Osteocyte (in vitro differentiated cells): ENCODE measurements at regions not wholly inside any gene's neighbourhood (a gene's known extent, or its start where the extent isn't known, plus 50 kb on each side); places are given as distances from the start of the nearest gene placed in this dataset.

Experiments
- DNase-seq: peaks from one replicate; pipeline ENCODE4 v3.0.0; 2021; ENCODE audit warnings: mixed read lengths; ENCODE audit not compliant: unreplicated experiment; ENCODE audit errors: extremely low spot score
- H3K27ac Mint-ChIP-seq: one replicate; pipeline ENCODE4 v1.8.0; 2021; ENCODE audit warnings: mild to moderate bottlenecking, mixed read lengths; ENCODE audit not compliant: unreplicated experiment
- H3K27me3 Mint-ChIP-seq: one replicate; pipeline ENCODE4 v1.8.0; 2021; ENCODE audit warnings: mixed read lengths; ENCODE audit not compliant: unreplicated experiment
- H3K36me3 Mint-ChIP-seq: one replicate; pipeline ENCODE4 v1.8.0; 2021; ENCODE audit warnings: mixed read lengths; ENCODE audit not compliant: unreplicated experiment
- H3K4me1 Mint-ChIP-seq: one replicate; pipeline ENCODE4 v1.8.0; 2021; ENCODE audit warnings: mixed read lengths; ENCODE audit not compliant: unreplicated experiment
- H3K4me3 Mint-ChIP-seq: one replicate; pipeline ENCODE4 v1.8.0; 2021; ENCODE audit warnings: mild to moderate bottlenecking, moderate library complexity, mixed read lengths; ENCODE audit not compliant: unreplicated experiment
- H3K9me3 Mint-ChIP-seq: one replicate; pipeline ENCODE4 v1.8.0; 2021; ENCODE audit warnings: mixed read lengths; ENCODE audit not compliant: unreplicated experiment
- CTCF ChIP-seq: fragments of 200-600 bp; sonication (generic); IDR thresholded peaks from 2 replicates; pipeline ENCODE4 v1.5.0; 2021; ENCODE audit warnings: antibody characterized with exemption, mild to moderate bottlenecking, moderate library complexity

- H3K36me3 Mint-ChIP-seq, result no peaks in the 10 kb centered on the region
- DNase-seq, result no peak
- H3K4me1 Mint-ChIP-seq, result no peaks in the 10 kb centered on the region
- no peak overlapping the region for H3K4me3 Mint-ChIP-seq
- no peaks in the 10 kb centered on the region for H3K27me3 Mint-ChIP-seq
- no peak overlapping the region for H3K27ac Mint-ChIP-seq
- no peak for TF ChIP-seq CTCF
- H3K9me3 Mint-ChIP-seq, result peaks cover 35% of the 10 kb centered on the region
These were observed 445.5 kb downstream of the HAPSTR1 start for GRCh38 chr16:9536905-9537304.

- Mint-ChIP-seq H3K27me3 (no peaks in the 10 kb centered on the region), H3K27ac (no peak overlapping the region), H3K9me3 (peaks cover 46% of the 10 kb centered on the region), H3K4me3 (no peak overlapping the region), H3K36me3 (no peaks in the 10 kb centered on the region), H3K4me1 (no peaks in the 10 kb centered on the region)
- no peak for TF ChIP-seq CTCF
- DNase-seq, result no peak
These were observed 447.9 kb downstream of the HAPSTR1 start for GRCh38 chr16:9539346-9539745.

GRCh38 chr16:9541723-9542122 lies 450.3 kb downstream of the HAPSTR1 start:
- H3K27ac Mint-ChIP-seq, result no peak overlapping the region
- H3K4me1 Mint-ChIP-seq, result no peaks in the 10 kb centered on the region
- TF ChIP-seq CTCF, result no peak
- no peaks in the 10 kb centered on the region for H3K36me3 Mint-ChIP-seq
- no peak overlapping the region for H3K4me3 Mint-ChIP-seq
- no peaks in the 10 kb centered on the region for H3K27me3 Mint-ChIP-seq
- peaks cover 48% of the 10 kb centered on the region for H3K9me3 Mint-ChIP-seq
- no peak for DNase-seq

- no peak for TF ChIP-seq CTCF
- DNase-seq, result no peak
- Mint-ChIP-seq H3K27me3 (no peaks in the 10 kb centered on the region), H3K9me3 (peaks cover 44% of the 10 kb centered on the region), H3K4me3 (no peak overlapping the region), H3K27ac (no peak overlapping the region), H3K4me1 (no peaks in the 10 kb centered on the region), H3K36me3 (no peaks in the 10 kb centered on the region)
These were observed 450.8 kb downstream of the HAPSTR1 start for GRCh38 chr16:9542165-9542755.

- Mint-ChIP-seq H3K4me1 (no peaks in the 10 kb centered on the region), H3K27ac (no peak overlapping the region), H3K4me3 (no peak overlapping the region), H3K9me3 (peaks cover 43% of the 10 kb centered on the region), H3K36me3 (no peaks in the 10 kb centered on the region), H3K27me3 (no peaks in the 10 kb centered on the region)
- no peak for TF ChIP-seq CTCF
- DNase-seq, result no peak
These were observed 454.3 kb downstream of the HAPSTR1 start for GRCh38 chr16:9545522-9546437.
